ENCODE measurements at regions not wholly inside any gene's neighbourhood (a gene's known extent, or its start where the extent isn't known, plus 50 kb on each side); places are given as distances from the start of the nearest gene placed in this dataset.

DNA sequence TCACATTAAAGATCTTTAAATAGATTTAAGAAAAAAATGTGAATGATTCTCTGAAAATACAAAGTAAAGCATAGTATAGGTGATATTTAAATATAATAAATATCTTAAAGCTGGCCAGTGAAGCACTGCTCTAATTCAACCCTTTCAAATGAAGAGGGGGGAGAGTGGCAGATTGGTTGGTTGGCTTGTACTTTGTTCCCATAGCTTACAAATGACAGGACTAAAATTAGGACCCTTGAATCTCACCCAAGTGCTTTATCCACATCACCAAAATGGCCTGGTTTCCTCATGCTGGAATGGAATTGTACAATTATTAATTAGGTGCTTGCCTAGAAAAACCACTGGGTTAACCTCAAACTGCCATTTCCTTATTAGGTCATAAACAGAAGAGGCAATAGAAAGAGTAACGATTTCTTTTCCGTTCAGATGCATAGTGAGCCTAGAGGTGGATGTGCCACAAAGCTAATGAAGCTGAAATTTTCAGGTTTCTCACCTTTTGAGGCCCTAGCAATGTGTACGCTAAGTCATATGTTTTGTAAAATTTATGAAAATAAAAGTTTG lies 354.5 kb upstream of the CDH6 start:
- TF ChIP-seq, protein P1, sequence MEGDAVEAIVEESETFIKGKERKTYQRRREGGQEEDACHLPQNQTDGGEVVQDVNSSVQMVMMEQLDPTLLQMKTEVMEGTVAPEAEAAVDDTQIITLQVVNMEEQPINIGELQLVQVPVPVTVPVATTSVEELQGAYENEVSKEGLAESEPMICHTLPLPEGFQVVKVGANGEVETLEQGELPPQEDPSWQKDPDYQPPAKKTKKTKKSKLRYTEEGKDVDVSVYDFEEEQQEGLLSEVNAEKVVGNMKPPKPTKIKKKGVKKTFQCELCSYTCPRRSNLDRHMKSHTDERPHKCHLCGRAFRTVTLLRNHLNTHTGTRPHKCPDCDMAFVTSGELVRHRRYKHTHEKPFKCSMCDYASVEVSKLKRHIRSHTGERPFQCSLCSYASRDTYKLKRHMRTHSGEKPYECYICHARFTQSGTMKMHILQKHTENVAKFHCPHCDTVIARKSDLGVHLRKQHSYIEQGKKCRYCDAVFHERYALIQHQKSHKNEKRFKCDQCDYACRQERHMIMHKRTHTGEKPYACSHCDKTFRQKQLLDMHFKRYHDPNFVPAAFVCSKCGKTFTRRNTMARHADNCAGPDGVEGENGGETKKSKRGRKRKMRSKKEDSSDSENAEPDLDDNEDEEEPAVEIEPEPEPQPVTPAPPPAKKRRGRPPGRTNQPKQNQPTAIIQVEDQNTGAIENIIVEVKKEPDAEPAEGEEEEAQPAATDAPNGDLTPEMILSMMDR (IDR thresholded peaks at IDR 0.05; ENCODE audit: control insufficient read depth, insufficient read depth, low read depth, low read length, missing control alignments) = no peak
- no peak overlapping the region for H3K4me3 ChIP-seq (ENCODE audit: control insufficient read depth, low read depth, low read length)
- DNase-seq (ENCODE audit: low read depth) = no peak

DNA sequence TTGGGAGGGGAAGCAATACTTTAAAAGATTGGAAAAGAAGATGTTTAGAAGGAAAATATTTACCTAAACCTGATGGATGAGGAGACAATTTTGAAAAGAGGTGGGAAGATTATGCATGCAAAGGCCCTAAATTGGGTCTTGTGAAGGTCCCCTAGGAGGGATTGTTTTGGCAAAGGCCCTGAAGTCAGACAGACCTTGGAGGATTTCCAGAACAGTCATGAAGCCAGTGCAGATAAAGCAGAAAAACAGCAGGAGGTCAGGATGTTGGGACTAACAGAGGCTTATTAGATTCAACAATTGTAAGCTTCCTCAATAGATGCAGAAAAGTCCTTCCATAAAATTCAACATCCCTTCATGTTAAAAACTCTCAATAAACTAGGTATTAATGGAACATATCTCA lies 361.0 kb upstream of the CDH6 start:
- no peak for DNase-seq (ENCODE audit: low read depth)
- TF ChIP-seq, protein P1 (IDR thresholded peaks at IDR 0.05; ENCODE audit: control insufficient read depth, insufficient read depth, low read depth, low read length, missing control alignments) = no peak
- no peak overlapping the region for H3K4me3 ChIP-seq (ENCODE audit: control insufficient read depth, low read depth, low read length)

DNA sequence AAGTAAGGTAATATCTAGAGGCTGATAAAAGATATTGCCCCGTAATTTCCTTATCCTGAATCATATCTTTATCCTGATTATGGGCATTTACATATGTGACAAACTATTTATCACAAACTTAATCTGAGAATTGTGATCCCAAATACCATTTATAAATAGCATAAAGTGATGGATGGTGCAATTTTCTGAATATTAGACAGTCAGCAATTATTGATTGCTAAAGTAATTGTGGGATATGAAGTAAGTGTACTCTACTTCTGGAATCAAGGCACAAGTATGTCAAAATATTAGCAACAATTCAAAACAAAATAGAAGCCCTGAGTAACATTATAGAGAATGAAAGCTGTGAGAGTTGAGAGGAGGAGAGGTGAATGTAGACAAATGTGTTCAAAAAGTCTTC lies 361.9 kb upstream of the CDH6 start:
- H3K4me3 ChIP-seq (ENCODE audit: control insufficient read depth, low read depth, low read length) = no peak overlapping the region
- no peak for DNase-seq (ENCODE audit: low read depth)
- TF ChIP-seq, protein P1 (IDR thresholded peaks at IDR 0.05; ENCODE audit: control insufficient read depth, insufficient read depth, low read depth, low read length, missing control alignments) = no peak

DNA sequence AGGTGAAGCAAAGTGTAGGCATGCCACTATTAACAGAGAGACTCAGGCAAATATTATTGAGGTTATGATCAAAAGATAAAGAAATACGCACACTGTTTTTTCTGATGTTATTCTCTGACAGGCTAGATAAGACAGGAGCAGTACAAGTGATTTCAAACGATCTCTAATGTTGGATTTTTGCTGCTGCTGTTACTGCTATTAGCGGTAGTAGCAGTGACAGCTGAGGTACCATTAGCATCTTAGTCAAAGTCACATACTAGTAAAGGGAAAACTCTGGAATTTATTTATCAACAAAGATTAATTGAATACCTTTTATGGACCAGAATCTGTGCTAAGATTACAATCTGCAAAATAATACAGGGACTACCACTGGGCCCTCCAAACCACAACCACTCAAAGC lies 362.4 kb upstream of the CDH6 start:
- no peak for DNase-seq (ENCODE audit: low read depth)
- TF ChIP-seq, protein P1 (IDR thresholded peaks at IDR 0.05; ENCODE audit: control insufficient read depth, insufficient read depth, low read depth, low read length, missing control alignments) = no peak
- no peak overlapping the region for H3K4me3 ChIP-seq (ENCODE audit: control insufficient read depth, low read depth, low read length)

DNA sequence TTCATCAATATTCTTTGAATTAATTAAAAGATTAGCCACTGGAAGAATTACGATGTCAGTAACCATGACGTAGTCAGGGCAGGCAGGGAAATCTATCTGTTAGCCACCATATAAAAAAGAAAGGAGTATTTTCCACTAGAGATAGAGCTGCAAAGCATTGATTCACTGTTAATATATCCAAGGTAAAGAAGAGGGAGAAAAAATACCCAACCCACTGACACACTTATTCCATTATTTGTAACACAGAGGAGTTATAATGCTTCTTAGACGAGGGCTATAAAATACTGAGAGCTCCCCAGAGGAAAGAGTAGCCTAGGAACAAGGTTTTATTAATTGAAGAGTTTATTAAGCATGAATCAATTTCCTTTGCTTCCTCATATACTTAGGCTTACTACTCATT lies 382.2 kb upstream of the CDH6 start:
- no peak for DNase-seq (ENCODE audit: low read depth)
- TF ChIP-seq, protein P1 (IDR thresholded peaks at IDR 0.05; ENCODE audit: control insufficient read depth, insufficient read depth, low read depth, low read length, missing control alignments) = no peak
- H3K4me3 ChIP-seq (ENCODE audit: control insufficient read depth, low read depth, low read length) = no peak overlapping the region

DNA sequence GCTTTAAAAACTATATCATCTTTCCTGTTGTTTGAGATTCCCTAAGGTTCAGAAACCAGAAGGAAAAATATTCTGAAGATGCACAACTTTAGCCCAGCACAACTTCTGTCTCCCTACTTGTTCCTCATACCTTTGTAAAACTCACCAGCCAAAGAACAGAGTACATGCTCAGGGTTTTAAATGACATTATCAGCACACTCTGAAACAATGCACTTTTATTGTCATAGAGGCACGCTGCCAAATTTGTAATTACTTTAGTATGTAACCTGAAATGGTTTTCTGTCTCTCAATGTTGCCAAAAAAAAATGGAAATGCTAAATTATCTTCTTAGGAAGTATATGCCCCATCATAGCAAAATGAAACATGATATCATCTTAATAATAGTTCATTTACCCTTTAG lies 383.6 kb upstream of the CDH6 start:
- no peak for DNase-seq (ENCODE audit: low read depth)
- no peak overlapping the region for H3K4me3 ChIP-seq (ENCODE audit: control insufficient read depth, low read depth, low read length)
- TF ChIP-seq, protein P1 (IDR thresholded peaks at IDR 0.05; ENCODE audit: control insufficient read depth, insufficient read depth, low read depth, low read length, missing control alignments) = no peak

DNA sequence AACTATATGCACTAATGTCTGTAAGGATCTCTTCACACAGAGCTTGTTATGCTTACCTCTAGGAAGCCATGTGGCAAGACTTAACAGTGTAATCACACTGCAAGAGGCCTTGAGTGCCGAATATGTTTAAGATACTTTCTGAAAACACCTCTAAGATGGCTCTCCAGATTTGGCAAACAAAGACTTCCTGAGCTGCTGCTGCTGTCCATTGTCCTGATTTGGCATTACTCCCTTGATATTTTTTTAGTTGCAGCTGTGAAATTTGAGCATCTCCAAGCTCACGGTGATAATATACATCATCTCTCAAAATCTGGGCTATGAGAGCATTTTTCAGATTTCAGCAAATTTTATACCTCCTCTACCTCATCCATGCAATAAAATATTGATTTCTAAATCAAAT lies 384.5 kb upstream of the CDH6 start:
- TF ChIP-seq, protein P1 (IDR thresholded peaks at IDR 0.05; ENCODE audit: control insufficient read depth, insufficient read depth, low read depth, low read length, missing control alignments) = no peak
- H3K4me3 ChIP-seq (ENCODE audit: control insufficient read depth, low read depth, low read length) = no peak overlapping the region
- no peak for DNase-seq (ENCODE audit: low read depth)

Measured in AG09309 (cell line).